HUDEP-2 (cell line): ENCODE measurements at regions not wholly inside any gene's neighbourhood (a gene's known extent, or its start where the extent isn't known, plus 50 kb on each side); places are given as distances from the start of the nearest gene placed in this dataset.

Experiments
- DNase-seq, 76 experiments: peaks; one replicate each; lab custom pipeline; 2025; ENCODE audit not compliant: unreplicated experiment in 76 of 76; lab: John Stamatoyannopoulos, UW

GRCh38 chr6:148175550-148176188 is 167.0 kb upstream of the SASH1 start:
- DNase-seq = no peak

GRCh38 chr6:148177589-148178233 is 164.9 kb upstream of the SASH1 start:
- peak in 23 of 76 experiments; percentile 2 to 45 (median 17) for DNase-seq

DNA sequence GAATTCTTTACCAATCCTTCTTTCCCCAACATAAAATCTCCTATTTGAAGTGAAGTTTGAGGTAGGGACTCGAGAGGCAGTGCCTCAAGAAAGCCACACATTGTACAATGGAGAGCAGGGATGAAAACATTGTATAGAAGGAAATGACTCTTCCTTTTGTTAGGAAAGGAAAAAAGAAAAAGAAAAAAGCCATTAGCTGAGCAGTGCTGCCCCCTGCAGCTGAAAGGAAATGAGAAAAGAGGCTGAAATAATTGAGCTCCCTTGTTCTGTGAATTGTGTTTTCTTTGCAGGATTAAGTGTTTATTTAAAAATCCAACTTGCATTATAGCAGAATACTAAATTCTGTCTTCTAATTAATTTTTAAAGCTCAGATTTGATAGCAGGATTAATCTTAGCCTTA is 162.9 kb upstream of the SASH1 start:
- peak in 10 of 76 experiments; percentile 1 to 34 (median 12) for DNase-seq

DNA sequence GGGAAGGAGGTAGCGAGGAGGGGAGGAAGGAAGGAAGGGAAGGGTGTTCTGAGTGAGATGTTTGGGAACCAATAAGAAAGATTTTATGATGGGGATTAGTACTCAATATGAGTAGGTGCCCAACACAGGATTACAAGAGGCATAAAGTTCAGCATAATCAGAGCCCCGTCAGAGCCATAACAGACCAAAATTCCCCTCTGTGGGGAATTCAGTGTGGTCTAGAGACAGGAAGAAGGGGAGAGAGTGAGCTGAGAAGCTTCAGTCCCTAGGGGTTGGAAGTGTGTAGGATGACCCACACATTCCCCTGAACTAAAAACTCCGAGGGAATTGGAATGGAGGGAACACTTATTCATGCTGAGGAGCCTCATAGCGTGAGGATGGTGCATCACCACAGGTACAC is 160.3 kb upstream of the SASH1 start:
- DNase-seq = no peak

GRCh38 chr6:148183776-148184175 is 158.9 kb upstream of the SASH1 start:
- no peak for DNase-seq

GRCh38 chr6:148186916-148187315 is 155.7 kb upstream of the SASH1 start:
- DNase-seq = no peak

GRCh38 chr6:148192310-148192709 is 150.3 kb upstream of the SASH1 start:
- no peak for DNase-seq

GRCh38 chr6:148193063-148193680 is 149.5 kb upstream of the SASH1 start:
- no peak for DNase-seq

DNA sequence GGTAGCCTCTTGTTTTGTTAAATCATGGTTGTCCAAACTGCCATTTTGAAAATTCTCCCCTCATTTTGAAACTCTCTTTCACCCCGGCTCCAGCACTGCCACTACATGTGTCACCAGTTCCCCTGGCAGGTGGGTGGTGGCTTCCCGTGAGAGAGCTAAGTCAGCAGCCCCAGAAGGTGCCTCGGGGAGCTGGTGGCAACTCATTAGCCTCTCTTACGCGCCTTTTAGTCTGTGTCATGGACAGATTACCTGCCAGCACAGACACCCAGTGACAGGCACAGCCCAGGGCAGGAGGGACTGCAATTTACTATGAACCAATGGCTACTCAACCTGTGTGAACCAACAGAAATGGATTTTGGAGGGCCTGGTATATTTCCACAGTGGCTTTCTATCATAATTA is 147.1 kb upstream of the SASH1 start:
- no peak for DNase-seq

DNA sequence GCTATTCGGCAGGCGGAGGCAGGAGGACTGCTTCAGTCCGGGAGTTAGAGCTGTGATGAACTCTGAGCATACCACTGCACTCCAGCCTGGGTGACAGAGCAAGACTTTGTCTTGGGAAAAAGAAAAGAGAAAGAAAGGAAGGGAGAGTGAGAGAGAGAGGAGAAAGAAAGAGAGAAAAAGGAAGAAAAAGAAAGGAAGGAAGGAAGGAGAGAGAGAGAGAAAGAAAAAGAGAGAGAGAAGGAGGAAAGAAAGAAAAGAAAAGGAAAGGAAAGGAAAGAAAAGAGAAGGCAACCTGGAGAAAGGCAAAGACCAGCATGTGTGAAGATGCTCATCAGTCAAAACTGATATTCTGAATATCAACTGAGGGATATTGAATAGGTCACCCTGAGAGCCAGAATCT is 143.1 kb upstream of the SASH1 start:
- DNase-seq = no peak

DNA sequence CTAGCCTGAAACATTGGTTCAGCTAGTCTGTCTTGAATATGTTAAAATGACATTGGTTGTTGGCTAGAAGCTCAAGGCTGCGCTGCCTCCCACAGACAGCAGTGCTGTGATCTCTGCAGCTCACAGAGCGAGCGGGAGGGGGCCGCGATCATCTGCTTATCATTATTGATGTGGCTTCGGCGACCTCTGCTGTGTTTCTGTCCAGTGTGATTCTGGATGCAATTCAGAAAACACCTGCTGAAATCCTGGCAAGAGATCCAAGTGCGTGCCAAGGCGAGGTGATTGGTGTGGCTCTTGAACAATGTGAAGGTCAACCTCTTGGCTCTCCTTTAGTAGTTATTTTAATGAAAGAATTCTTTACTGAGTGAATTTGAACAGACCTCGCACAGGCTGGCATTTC is 142.3 kb upstream of the SASH1 start:
- DNase-seq = no peak

DNA sequence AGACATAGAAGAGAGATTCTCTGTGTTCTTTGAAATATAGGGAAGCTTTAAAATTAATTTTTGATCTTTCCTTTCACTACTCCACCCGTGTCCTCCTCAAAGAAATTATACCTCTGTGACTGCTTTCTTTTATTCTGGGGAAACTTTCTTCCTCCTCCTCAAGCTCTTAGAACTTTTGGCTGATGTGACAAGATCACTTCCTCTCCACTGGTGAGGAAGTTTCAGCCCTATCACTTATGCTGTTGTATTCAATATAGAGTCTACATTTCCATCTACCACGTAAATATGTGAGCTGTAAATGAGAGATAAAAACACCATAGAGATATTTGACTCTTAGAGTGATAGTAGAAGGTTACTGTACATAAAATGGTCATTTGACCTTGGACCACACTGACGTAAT is 141.9 kb upstream of the SASH1 start:
- DNase-seq = no peak

DNA sequence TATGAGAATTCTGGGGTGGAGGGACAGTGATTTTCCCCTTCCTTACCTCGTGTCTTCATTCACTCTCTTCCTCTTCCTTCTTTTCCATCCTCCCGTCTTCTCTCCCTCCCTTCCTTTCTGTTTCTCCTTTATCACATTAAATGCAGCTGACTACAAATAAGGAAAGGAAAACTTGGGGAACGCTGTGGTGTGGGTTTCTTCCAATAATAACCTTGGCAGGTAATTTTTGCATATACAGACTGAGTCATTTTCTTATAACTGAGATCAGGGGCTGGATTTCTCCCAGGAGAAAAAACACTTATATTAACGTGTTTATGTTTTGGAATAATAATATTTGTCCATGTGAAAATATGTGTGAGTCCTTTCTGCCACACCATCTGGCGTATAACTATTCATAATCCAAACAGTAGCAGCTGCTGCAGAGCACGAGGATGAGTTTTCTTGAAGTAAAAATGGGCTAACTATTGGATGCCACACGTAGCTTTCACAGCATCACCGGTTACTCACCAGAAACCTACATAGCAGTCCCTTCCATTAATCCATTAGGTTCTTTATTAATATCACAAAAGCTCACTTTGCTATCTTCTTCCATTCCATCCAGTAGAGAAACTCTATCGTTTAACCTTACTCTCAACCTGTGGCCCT is 139.2 kb upstream of the SASH1 start:
- no peak for DNase-seq

- peak in 15 of 76 experiments; percentile 2 to 62 (median 30) for DNase-seq
Observed at GRCh38 chr6:148203970-148204369, 138.7 kb upstream of the SASH1 start.

- no peak for DNase-seq
Observed at GRCh38 chr6:148208298-148208697, 134.3 kb upstream of the SASH1 start.

DNA sequence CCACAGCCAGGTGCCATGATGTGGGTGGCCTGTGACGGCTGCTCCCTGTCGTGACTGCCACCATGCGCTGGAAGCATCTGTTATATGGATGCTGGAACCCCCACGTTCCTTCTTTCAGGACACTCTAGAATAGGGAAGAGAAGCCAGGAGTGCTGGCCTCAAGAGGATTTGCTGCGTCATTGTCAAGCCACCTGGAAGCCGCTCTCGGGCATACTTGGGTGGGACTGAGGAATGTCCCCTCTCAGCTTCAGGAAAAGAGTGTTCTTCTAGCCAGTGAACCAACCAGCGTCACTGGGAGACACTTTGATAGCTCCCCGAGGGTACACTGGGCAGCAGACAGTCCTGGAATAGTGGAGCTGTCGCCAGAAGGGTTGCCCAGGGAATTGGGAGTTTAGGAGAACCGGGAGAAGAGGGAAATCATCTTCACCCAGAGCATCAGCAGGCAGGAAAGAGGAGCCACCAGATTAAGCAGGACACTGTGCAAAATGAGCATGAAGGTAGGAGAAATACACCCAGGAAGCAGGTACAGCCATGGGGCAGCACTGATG is 130.8 kb upstream of the SASH1 start:
- DNase-seq = no peak

DNA sequence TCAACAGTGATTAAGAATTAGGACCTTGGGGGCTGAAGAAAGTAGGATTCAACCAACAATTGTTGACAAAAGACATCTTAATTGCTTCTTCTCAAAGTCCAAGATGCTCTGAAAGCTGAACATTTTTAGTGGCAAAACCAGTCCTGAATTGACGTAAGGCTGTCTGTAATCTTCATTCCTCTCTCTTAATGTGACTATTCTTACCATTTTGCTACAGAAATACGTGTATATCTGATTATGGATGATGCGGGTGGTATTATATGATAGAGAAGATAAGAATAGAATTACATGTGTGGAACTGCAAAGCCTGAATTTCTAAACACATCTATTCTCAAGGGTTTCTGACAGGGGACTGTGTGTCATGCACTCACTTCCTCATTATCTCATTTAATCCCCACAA is 130.3 kb upstream of the SASH1 start:
- no peak for DNase-seq

DNA sequence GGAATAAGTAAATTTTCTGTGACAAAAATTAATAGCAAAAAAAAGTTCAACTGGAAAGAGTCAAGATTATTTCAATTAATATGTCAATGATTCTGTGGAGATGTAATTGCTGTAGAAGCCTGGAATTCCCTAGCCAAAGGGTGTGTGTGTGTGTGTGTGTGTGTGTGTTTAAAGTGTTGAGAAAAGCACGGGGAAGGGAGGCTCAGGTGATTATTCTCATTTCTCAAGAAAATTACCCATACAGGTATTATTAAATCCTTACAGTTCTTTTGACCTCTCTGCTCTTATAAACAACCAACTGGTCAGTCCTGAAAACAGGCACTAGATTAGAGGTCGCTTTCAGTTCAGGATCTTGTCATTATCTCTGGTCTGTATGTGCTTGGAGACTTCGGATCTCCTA is 129.3 kb upstream of the SASH1 start:
- DNase-seq = no peak

GRCh38 chr6:148214667-148215066 is 128.0 kb upstream of the SASH1 start:
- DNase-seq = no peak

DNA sequence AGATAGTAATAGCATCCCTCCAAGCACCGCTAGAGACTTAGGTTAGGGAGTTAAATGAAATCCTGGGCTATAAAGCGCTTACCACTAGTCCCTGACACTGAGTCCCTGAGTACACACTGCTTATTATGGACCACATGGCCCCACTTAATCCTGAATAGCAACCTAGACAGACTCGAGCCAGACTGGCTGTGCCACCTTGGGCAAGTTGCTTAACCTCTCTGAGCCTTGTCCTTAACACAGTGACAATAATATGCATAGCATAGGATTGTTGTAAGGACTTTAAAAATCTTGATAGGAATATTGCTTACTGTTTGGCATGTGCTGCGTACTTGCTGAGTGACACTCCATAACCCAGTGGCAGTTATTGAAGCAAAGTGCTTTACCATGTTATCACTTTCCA is 125.6 kb upstream of the SASH1 start:
- no peak for DNase-seq

DNA sequence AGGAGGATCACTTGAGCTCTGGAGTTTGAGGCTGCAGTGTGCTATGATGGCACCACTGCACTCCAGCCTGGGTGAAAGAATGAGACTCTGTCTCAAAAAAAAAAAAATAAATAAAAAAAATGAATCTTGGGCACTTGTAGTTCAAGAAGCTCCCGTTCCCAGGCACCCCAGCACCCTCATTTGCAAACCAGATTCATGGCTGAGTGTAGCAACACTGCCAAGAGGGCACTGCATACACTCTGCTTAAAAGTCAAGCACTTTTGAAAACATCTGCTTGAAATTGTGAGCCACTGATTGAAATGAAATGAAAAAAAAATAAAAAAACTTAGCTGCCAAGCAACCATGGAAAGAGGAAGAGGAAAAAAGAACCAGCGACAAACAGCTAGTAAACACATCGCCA is 124.7 kb upstream of the SASH1 start:
- no peak for DNase-seq
